HUES6 (cell line): ENCODE measurements at regions not wholly inside any gene's neighbourhood (a gene's known extent, or its start where the extent isn't known, plus 50 kb on each side); places are given as distances from the start of the nearest gene placed in this dataset.

Source experiments
- H3K27ac ChIP-seq: 2 replicates; pipeline ENCODE4 v1.7.0; 2013; ENCODE audit warnings: low read depth, mild to moderate bottlenecking, low read length, inconsistent platforms
- H3K27me3 ChIP-seq: 2 replicates; pipeline ENCODE4 v1.6.1; 2013; ENCODE audit warnings: low read length; ENCODE audit not compliant: control insufficient read depth, insufficient read depth
- H3K36me3 ChIP-seq: 2 replicates; pipeline ENCODE4 v1.6.1; 2013; ENCODE audit warnings: low read length; ENCODE audit not compliant: control insufficient read depth, insufficient read depth
- H3K4me1 ChIP-seq: 2 replicates; pipeline ENCODE4 v1.6.1; 2013; ENCODE audit warnings: low read length; ENCODE audit not compliant: control insufficient read depth, insufficient read depth
- H3K4me3 ChIP-seq: 2 replicates; pipeline ENCODE4 v1.5.1; 2013; ENCODE audit warnings: low read depth, low read length
- H3K9ac ChIP-seq: one replicate; pipeline ENCODE4 v1.6.1; 2013; ENCODE audit warnings: mild to moderate bottlenecking, low read length
- H3K9me3 ChIP-seq: 2 replicates; pipeline ENCODE4 v1.6.1; 2013; ENCODE audit warnings: low read depth, low read length; ENCODE audit not compliant: control insufficient read depth, insufficient read depth

DNA sequence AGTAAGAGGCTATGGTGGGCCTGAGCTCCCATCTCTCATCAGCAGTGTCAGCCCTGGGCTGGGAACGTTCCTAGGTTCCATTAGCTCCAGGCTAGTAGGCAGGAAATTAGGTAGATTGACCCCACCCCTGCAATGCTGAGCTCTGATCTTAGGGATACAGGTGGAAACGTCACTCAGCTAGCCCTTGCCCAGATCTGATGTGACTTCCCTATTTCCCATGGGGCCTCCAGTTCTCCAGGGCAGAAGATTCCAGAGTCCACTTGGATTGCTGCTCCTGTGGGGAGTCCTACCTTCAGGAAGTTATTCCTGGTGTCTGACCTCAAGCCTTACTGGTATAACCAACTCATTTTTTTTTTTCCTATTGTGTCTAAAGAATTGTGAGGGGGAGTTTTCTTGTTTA lies 81.1 kb downstream of the EFNB1 start:
- Histone ChIP-seq H3K36me3 (no peaks in the 10 kb centered on the region), H3K27ac (no peak overlapping the region), H3K9ac (no peak overlapping the region), H3K27me3 (peaks cover 22% of the 10 kb centered on the region), H3K9me3 (no peaks in the 10 kb centered on the region), H3K4me3 (no peak overlapping the region), H3K4me1 (peaks cover 45% of the 10 kb centered on the region)

DNA sequence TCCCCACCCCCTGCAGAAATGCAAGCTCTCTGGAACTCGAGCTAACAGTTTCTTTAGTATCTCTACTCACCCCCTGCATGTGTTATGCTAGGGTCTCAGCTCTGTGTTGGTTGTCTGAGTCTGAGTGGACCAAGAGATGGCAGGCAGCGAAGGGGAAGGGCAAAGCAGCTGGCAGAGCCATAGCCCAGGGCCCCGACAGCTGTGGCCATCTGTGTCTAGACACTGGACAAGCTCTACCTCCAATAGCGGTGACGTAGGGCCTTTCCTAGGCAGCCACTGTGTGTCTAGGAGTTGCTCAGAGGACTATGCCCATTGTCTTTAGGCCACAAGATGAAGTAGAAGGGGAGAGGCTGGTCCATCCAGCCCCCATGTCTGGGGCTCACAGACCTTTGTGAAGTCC lies 79.2 kb downstream of the EFNB1 start:
- Histone ChIP-seq H3K27me3 (peaks cover 22% of the 10 kb centered on the region), H3K9ac (no peak overlapping the region), H3K9me3 (no peaks in the 10 kb centered on the region), H3K4me3 (no peak overlapping the region), H3K27ac (no peak overlapping the region), H3K36me3 (no peaks in the 10 kb centered on the region), H3K4me1 (peaks cover 32% of the 10 kb centered on the region)

DNA sequence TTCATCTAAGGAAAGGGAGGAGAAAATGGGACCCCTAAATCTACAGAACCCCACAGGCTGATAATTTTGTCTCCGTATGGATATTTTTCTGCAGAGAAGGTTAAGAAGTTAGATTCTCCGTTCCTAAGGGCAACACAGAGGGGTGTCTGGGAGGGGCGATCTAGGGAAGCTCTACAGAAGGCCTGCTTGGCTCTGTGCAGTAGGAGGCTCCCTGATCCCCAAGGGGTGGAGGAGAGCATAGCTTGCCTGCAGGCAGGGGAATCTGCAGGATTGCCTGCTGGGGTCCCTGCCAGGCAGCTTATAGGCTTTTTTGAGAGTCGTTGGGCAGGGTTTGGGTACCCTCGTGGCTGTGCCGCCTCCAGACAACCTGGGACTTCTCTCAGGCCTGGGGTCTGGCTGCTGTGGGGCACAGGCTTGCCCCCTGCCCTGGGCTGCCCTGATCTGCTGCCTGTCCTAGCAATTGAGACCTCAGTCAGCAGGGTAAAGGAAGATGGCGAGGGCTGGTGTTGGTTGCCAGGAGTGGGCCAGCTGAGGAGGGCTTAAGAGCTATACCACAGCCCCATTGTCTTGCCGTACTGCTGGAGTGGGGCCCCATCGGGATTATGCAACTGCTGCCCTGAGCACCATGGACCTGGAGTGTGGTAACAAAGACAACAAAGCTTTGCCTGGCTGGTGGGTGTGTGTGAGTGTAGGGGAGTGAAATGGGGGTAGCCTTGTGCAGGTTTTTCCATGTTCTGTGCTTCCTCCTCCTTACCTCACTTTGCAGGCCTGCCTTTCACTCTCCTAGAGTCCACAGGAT lies 74.1 kb downstream of the EFNB1 start:
- no peak overlapping the region for H3K9ac ChIP-seq
- H3K27ac ChIP-seq, result no peak overlapping the region
- no peak overlapping the region for H3K4me3 ChIP-seq
- peaks cover 15% of the 10 kb centered on the region for H3K27me3 ChIP-seq
- no peaks in the 10 kb centered on the region for H3K9me3 ChIP-seq
- no peaks in the 10 kb centered on the region for H3K36me3 ChIP-seq
- peaks cover 22% of the 10 kb centered on the region; the same call in 1 of the 2 replicates for H3K4me1 ChIP-seq

DNA sequence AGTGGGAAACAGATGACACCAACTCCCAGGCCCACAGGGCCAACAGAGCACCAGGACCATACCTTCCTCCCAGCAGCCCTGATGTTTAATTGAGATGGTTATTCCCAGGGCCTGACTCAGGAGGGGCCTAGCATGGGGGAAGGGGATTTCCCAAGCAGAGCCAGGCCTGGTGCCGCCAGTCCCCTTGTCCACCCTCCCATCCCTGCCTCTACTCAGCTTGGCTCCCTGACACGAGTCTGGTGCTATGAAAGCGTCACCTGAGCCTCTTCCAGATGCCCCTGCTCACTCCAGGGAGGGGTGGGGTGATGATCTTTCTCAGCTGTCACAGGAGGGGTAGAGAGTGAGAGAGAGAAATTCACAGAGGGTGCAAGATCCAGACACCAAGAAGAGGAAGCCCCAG lies 72.7 kb downstream of the EFNB1 start:
- no peaks in the 10 kb centered on the region for H3K36me3 ChIP-seq
- H3K9ac ChIP-seq, result no peak overlapping the region
- peaks cover 34% of the 10 kb centered on the region; the same call in 1 of the 2 replicates for H3K4me1 ChIP-seq
- no peaks in the 10 kb centered on the region for H3K9me3 ChIP-seq
- H3K27ac ChIP-seq, result no peak overlapping the region
- peaks cover 10% of the 10 kb centered on the region for H3K27me3 ChIP-seq
- H3K4me3 ChIP-seq, result no peak overlapping the region

DNA sequence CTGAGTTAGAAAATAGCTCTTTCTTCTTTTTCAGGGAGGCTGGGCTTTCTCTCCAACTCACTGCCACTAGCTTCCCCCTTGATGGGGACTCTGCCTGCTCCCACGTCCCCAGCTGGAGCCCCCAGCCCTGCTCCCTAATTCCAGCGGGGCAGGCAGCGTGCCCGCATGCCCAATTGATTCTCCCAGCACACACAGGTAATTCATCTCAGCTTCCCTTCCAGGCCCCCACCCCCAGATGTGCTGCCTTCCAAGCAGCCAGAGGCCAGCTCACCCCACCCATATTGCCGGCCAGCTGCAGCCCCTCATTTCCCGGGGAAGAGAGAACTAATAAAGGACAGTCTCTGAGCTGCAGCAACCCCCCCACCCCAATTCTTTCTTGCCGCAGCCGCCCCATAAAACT lies 69.8 kb downstream of the EFNB1 start:
- no peaks in the 10 kb centered on the region for H3K9me3 ChIP-seq
- no peaks in the 10 kb centered on the region for H3K36me3 ChIP-seq
- no peak overlapping the region for H3K9ac ChIP-seq
- peaks cover 25% of the 10 kb centered on the region for H3K27me3 ChIP-seq
- no peak overlapping the region for H3K4me3 ChIP-seq
- H3K27ac ChIP-seq, result no peak overlapping the region
- peaks cover 54% of the 10 kb centered on the region; the same call in 1 of the 2 replicates for H3K4me1 ChIP-seq

DNA sequence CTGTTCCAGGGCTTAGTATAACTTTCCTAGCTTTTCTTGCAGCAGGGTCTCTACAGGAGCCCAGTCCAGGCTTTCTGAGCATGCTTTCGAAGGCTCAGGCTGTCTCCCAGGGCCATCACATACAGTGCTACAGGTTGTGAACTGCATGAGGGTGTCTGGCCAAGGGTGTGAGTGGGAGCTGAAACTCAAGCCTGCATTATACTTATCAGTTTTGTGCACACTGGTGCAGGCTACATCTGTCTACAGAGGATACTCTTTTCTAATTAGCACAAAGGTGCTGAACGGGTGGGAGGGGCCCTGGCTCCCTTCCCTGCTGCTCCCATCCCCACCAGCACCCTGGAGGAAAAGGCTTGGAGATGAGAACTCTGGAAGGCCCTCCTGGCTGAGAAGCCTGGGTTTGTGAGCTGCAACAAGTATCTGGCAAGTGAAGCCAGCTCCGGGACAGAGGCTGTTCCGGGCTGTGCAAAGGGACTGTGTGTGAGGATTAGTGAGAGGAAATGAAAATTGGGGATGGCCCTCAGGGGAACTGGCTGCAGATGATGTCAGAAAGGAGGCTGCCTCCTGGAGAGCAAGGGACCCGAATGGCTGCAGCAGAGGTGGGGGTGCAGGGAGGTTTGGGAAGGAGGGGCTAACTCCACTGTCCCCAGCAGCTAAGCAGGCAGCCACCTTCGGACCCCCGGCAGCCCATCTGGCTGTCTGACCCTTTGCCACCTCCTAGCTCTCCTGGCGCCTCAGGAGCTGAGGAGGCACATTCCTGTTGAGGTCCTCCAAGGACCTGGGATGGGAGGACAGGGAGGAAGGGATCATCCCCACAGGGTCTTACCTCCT lies 68.5 kb downstream of the EFNB1 start:
- H3K27me3 ChIP-seq, result peaks cover 37% of the 10 kb centered on the region
- H3K4me3 ChIP-seq, result no peak overlapping the region
- no peaks in the 10 kb centered on the region for H3K9me3 ChIP-seq
- H3K27ac ChIP-seq, result no peak overlapping the region
- H3K4me1 ChIP-seq, result peaks cover 57% of the 10 kb centered on the region; the same call in 1 of the 2 replicates
- H3K36me3 ChIP-seq, result no peaks in the 10 kb centered on the region
- H3K9ac ChIP-seq, result no peak overlapping the region

DNA sequence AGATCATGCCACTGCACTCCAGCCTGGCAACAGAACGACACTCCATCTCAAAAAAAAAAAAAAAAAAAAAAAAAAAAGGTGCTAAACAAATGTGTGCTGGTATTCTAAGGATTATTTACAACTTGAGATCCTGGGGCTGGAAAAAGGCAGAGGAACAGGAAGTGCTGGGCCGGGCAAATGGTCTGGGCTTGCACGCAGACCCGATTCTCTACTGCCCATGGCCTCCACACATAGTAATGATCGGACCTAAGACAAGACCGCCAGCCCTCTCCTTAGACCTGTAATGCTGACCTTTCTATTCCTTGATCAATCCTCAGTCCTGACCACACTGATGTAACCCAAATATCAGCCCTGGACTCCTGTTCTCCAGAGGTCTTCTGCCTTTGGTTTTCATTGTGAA lies 67.8 kb downstream of the EFNB1 start:
- Histone ChIP-seq H3K9ac (no peak overlapping the region), H3K36me3 (no peaks in the 10 kb centered on the region), H3K4me3 (no peak overlapping the region), H3K27me3 (peaks cover 37% of the 10 kb centered on the region), H3K27ac (no peak overlapping the region), H3K4me1 (peaks cover 53% of the 10 kb centered on the region; the same call in 1 of the 2 replicates), H3K9me3 (no peaks in the 10 kb centered on the region)

DNA sequence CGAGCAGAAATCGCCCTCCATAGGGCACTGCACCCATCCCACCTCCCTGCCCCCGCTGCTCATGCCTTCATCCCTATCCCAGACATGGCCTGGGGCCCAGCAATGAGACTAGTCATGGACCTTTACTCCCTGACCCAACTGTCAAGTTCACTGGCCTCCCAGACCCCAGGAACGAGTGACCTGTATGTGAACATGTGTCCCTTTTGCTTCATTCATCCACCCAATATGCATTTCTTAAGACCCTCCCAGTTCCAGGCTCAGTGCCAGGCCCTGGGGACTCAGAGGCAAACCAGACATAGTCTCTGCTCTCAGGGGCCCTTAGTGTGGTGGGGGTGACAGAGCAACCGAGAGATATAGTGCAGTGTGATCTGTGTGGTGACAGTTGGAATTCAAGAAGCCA lies 67.0 kb downstream of the EFNB1 start:
- H3K27ac ChIP-seq, result no peak overlapping the region
- H3K27me3 ChIP-seq, result peaks cover 45% of the 10 kb centered on the region
- no peak overlapping the region for H3K4me3 ChIP-seq

DNA sequence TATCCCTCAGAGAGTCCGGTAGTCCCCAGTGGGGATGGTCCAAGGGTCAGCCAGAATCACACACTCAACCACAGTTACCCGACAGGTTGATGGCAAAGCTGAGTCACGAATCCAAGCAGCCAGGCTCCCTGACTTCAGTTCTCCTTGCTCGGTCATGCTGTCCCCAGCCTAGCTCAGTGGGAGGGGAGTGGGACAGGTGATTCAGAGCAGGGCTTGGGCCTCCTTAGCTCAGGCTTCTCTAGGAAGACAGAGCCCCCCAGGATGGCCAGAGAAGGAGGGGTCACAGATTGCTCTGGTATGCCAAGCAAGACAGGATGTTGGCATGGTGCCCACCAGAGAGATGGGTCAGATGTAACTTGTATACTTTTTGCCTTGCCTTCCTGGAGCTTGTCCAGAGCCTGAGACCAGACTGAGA lies 66.5 kb downstream of the EFNB1 start:
- no peak overlapping the region for H3K27ac ChIP-seq
- peaks cover 48% of the 10 kb centered on the region; the same call in 1 of the 2 replicates for H3K4me1 ChIP-seq
- H3K9me3 ChIP-seq, result no peaks in the 10 kb centered on the region
- H3K9ac ChIP-seq, result peak overlapping the region; percentile 6
- no peaks in the 10 kb centered on the region for H3K36me3 ChIP-seq
- H3K27me3 ChIP-seq, result peaks cover 43% of the 10 kb centered on the region
- H3K4me3 ChIP-seq, result peak overlapping the region; percentile 22; the same call in 1 of the 2 replicates

More for the DNA sequence above, 67.0 kb downstream of the EFNB1 start:
- Histone ChIP-seq H3K9me3 (no peaks in the 10 kb centered on the region), H3K36me3 (no peaks in the 10 kb centered on the region), H3K9ac (no peak overlapping the region), H3K4me1 (peaks cover 48% of the 10 kb centered on the region; the same call in 1 of the 2 replicates)

DNA sequence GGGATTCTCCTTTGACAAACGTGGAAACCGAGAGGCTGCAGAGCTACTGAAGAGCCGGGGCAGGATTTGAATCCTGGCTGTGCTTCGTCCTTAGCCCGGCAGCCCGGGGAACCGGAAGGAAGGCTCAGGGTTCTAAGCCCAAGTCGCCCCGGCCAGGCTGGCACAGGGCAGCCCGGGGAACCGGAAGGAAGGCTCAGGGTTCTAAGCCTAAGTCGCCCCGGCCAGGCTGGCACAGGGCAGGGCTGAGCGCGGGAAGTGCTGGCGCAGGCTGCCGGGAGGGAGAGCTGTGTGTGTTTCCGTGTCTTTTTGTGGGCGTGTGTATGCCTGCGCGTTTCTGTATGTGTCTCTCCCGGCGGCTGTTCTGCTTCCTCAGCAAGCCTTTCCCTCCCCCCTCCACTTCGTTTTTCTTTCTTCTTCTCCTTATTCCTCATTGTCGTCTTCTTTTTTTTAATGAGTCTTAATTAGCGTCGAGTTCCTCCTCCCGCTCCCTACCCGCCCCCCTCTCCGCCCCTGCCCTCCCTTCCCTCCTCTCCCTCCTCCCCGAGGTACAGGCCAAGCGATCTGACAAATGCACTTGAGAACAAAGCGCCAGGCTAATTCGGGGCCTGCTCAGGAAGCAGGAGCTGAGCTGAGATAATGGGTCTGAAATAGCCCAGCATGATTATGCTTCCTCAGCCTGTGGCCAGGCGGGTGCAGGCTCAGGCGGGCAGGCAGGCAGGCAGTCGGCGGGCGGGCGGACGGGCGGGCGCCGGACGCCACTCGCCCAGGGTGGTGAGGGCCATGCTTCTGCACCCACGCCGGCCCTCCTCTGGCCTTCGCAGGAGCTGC lies 65.9 kb downstream of the EFNB1 start:
- H3K27ac ChIP-seq, result no peak overlapping the region
- no peaks in the 10 kb centered on the region for H3K9me3 ChIP-seq
- peaks cover 50% of the 10 kb centered on the region for H3K27me3 ChIP-seq
- peak overlapping the region; percentile 29 for H3K9ac ChIP-seq
- peak overlapping the region; percentile 38 for H3K4me3 ChIP-seq
- peaks cover 48% of the 10 kb centered on the region; the same call in 1 of the 2 replicates for H3K4me1 ChIP-seq
- H3K36me3 ChIP-seq, result no peaks in the 10 kb centered on the region
